ENCODE measurements at regions not wholly inside any gene's neighbourhood (a gene's known extent, or its start where the extent isn't known, plus 50 kb on each side); places are given as distances from the start of the nearest gene placed in this dataset.

GRCh38 chr5:56330806-56331205 is 97.7 kb upstream of the ANKRD55 start:
- no peak for TF ChIP-seq ZFX (IDR thresholded peaks at IDR 0.05; ENCODE audit: borderline replicate concordance)
- no peak for TF ChIP-seq CTCF (IDR thresholded peaks at IDR 0.05)
